ENCODE measurements at regions not wholly inside any gene's neighbourhood (a gene's known extent, or its start where the extent isn't known, plus 50 kb on each side); places are given as distances from the start of the nearest gene placed in this dataset.
"Not testable (repeated sequence)": the region's sequence is repeated elsewhere in the genome, so short reads cannot be mapped to it uniquely, and the experiment has no call there.

DNA sequence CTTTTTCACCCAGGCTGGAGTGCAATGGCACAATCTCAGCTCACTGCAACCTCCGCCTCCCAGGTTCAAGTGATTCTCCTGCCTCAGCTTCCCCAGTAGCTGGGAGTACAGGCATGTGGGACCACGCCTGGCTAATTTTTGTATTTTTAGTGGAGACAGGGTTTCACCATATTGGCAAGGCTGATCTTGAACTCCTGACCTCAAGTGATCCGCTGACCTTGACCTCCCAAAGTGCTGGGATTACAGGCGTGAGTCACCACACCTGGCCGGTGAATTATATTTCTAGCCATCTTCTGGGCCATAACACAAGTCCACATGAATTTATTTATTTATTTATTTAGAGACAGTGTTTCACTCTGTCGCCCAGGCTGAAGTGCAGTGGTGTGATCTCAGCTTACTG is 105.0 kb upstream of the XPO1 start:
- DNase-seq (ENCODE audit: low spot score); ATAC-seq; intact Hi-C loops (cut with DNase I): not testable (repeated sequence)

DNA sequence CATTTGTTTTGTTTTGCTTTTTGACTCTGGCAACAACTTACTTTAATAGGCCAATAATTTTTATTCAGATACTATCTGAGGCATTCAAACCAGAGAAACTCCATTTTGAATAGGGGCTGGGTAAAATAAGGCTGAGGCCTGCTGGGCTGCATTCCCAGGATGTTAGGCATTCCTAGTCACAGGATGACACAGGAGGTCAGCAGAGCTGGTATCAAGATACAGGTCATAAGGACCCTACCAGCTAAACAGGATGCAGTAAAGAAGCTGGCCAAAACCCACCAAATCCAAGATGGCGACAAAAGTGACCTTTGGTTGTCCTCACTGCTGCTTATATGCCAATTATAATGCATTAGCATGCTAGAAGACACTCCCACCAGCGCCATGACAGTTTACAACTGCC is 102.2 kb upstream of the XPO1 start:
- DNase-seq (ENCODE audit: low spot score) (no peak), ATAC-seq (no peak)
- intact Hi-C loops (cut with DNase I): no loop called here

DNA sequence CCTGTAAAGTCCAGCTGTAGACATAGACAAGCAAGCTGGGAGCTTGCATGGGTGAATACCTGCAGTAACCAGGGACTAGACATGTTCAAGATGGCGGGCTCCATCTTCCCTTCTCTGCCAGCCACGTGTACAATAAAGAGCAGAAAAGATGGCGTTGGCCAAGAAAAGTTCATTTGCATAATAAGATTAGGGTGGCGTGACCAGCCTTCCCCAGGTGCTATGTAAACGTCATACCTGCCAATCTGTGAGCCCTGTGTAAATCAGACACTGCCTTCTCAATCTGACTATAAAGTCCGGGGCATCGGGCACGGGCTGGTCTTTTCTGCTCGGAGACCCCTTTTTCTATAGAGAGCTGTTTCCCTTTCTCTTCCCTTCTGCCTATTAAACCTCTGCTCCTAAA is 101.6 kb upstream of the XPO1 start:
- no peak for ATAC-seq
- intact Hi-C loops (cut with DNase I): no loop called here
- no peak for DNase-seq (ENCODE audit: low spot score)

DNA sequence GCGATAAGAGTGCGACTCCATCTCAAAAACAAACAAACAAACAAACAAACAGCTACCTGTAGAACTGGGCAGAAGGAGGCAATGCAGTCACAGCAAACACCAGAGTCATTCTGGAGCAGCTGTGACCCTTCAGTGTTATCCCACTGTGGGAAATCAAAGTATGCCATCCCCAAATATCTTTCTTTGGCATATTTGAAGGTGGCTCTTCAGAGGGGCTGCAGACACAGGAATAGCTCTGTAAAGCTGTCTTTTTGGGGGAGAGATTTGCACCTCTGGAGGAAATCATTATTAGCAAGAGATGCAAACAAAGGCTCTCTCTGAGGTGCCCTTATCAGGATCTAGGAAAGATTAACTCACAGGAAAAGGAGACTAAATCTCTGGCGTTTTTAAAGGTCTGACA is 98.5 kb upstream of the XPO1 start:
- ATAC-seq: no peak
- DNase-seq (ENCODE audit: low spot score): no peak
- intact Hi-C loops (cut with DNase I): no loop called here

DNA sequence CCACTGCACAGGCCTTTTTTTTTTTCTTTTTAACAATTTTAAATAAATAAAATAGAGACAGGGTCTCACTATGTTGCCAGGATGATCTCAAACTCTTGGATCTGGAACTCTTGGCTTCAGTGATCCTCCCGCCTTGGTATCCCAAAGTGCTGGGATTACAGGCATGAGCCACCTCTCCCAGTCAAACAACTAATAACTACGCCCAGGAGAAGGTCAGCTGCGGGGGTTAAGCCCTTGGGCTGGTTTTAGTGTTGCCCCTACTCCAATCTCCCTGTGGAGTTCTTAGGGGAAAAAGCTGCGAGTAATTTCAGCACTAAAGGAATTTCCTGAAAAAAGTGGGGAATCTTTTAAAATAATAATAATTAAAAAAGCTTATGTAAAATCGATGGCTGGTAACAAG is 96.4 kb upstream of the XPO1 start:
- intact Hi-C loops (cut with DNase I): no loop called here
- no peak for ATAC-seq
- DNase-seq (ENCODE audit: low spot score): no peak

DNA sequence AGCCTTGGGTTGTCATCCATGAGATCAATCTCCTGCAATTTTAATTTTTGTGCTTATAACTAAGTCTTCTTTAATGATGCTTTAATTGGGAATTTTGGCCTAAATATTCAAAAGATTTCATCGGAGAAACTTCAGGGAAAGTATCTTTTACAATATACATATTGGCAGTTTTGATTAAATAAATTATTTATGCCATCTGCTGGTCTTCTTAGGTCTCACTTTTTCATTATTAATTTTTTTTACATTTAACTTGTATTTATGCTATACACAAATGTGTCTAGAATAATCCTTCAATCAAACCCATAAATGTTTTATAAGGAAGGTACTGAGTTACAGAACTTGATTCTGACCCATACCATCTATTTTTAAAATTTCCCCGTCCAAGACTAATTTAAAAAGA is 95.1 kb upstream of the XPO1 start:
- DNase-seq (ENCODE audit: low spot score): no peak
- intact Hi-C loops (cut with DNase I): no loop called here
- ATAC-seq: no peak

DNA sequence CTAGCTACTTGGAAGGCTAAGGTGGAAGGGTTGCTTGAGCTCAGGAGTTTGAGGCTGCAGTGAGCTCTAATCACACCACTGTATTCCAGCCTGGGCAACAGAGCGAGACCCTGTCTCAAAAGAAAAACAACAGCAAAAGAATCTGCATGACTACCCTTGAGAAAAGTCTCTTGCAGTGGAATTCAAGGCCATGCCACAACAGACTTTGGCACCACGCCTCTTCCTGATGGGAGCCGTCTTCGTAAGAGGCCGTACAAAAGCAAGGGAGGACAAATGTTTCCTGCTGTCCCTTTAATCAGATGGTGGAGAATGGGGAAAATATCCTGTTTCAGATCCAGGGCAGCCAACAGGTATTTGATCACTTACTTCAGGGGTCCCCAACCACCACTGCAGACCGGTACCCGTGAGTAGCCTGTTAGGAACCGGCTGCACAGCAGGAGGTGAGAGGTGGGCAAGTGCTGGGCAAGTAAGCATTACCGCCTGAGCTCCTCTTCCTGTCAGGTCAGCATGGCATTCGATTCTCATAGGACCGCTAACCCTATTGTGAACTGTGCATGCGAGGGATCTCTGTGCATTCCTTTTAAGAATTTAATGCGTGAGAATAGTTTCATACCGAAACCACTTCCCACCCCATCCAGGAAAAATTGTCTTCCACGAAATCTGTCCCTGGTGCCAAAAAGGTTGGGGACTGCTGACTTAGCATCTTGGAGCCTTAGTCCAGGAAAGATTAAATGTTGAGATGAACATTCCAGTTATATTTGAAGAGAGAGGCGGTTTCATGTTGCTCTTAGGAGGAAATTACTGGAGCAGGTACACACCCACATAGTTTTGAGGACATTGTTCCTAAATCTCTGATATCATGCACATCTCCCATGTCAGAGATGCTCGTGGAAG is 94.4 kb upstream of the XPO1 start:
- DNase-seq (ENCODE audit: low spot score) (no peak), ATAC-seq (no peak)
- intact Hi-C loops (cut with DNase I): no loop called here

DNA sequence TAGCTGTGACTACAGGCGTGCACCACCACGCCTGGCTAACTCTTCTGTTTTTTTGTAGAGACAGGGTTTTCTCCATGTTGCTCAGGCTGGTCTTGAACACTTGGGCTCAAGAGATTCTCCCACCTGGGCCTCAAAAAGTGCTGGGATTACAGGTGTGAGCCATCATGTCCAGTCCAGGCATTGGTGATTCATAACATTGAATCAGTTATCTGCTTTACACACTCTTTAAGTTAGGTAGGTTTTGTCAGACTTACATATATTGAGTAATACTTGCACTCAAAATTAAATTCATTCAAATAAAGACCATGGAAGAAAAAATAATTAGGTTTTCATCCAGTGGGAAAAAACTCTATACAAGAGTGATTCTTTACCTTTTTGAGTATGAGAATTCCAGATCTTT is 93.2 kb upstream of the XPO1 start:
- intact Hi-C loops (cut with DNase I): no loop called here
- no peak for DNase-seq (ENCODE audit: low spot score)
- ATAC-seq: no peak

DNA sequence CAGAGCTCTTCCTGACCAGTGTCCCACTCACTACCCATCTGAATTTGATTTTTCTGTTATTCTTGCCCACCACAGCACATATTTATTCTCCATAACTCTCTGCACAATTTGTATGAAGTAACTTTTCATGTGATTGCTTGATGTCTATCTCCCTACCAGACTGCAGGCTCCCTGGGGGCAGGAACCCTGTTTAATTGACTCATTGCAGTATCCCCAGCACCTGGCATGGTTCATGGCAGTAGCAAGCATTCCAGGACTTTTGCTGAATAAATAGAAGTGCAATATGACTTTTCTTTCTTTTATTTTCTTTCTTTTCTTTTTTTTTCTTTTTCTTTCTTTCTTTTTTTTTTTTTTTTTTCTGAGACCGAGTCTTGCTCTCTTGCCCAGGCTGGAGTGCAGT is 88.7 kb upstream of the XPO1 start:
- DNase-seq (ENCODE audit: low spot score) (no peak), ATAC-seq (no peak)
- intact Hi-C loops (cut with DNase I): no loop called here

DNA sequence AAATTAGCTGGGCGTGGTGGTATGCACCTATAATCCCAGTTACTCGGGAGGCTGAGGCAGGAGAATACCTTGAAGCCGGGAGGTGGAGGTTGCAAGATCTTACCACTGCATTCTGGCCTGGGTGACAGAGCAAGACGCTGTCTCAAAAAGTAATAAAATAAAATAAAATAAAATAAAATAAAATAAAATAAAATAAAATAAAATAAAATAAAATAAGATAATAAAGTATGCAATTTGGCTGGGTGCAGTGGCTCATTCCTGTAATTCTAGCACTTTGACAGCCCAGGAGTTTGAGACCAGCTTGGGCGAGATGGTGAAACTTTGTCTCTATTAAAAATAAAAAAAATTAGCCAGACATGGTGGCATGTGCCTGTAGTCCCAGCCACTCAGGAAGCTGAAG is 85.6 kb upstream of the XPO1 start:
- intact Hi-C loops (cut with DNase I): no loop called here
- no peak for ATAC-seq
- DNase-seq (ENCODE audit: low spot score): no peak

DNA sequence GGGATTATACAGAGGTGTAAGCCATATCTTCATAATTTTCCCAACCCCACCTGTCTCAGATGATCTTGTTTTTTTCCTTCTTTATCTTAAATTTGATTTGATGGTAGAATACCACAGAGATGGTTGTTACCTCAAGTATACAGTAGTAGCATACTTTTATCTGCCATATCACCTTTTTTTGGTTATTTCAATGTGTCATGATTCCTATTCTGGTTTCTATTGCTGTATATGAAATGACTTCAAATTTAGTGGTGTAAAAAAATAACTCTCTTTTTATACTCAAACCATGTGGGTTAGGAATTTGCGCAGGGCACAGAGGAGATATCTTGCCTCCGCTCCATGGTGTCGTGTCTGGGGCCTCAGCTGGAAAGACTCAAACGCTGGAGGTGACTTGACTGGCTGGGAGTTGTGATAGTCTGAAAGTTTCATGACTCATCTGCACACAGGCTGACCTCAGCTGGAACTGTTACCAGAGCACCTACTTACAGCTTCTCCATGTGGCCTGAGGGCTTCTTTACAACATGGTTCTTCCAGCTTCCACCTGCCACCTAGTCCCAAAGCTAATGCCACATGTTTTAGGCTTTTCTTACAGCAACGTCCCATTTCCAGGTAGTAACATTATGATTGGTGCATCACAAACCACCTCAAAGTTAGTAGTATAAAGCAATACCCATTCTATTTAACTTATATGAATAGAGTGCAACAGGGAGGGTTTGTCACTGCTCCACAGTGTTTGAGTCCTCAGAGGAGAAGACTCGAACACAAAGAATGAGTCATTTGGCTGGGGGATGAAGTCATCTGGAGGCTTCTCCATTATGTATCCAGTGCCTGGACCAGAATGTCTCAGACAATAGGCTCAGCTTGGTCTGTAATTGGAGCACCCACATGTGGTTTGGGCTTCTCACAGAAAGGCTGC is 82.3 kb upstream of the XPO1 start:
- intact Hi-C loops (cut with DNase I): no loop called here
- DNase-seq (ENCODE audit: low spot score) (no peak), ATAC-seq (no peak)

DNA sequence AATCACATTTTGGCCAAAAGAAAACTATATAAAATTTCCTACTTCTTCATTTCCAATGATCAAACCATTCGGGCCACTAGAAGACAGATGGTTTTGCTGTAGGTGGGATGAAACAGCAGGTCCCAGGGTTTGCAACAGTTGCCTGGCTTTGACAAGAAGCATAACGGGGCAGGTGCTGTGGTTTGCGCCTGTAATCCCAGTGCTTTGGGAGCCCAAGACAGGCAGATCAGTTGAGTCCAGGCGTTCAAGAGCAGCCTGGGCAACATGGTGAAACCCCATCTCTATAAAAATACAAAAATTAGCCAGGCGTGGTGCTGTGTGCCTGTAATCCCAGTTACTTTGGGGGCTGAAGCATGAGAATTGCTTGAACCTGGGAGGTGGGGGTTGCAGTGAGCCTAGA is 81.4 kb upstream of the XPO1 start:
- DNase-seq (ENCODE audit: low spot score) (no peak), ATAC-seq (no peak)
- intact Hi-C loops (cut with DNase I): no loop called here

DNA sequence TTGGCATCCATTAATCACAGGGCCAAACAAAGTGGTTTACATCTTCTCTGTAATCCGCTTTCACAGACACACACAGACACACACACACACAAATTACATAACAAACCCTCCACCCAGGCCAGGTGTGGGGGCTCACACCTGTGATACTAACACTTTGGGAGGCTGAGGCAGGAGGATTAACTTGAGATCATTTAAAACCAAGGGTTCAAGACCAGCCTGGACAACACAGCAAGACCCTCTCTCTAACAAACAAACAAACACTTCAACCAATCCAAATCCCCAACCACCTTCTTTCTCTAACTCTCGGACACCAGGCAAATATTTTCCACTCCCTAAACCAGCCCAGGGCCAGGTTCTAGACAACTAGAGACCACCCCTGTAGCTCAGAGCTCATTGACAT is 79.5 kb upstream of the XPO1 start:
- ATAC-seq (no peak), DNase-seq (ENCODE audit: low spot score) (no peak)
- intact Hi-C loops (cut with DNase I): no loop called here

DNA sequence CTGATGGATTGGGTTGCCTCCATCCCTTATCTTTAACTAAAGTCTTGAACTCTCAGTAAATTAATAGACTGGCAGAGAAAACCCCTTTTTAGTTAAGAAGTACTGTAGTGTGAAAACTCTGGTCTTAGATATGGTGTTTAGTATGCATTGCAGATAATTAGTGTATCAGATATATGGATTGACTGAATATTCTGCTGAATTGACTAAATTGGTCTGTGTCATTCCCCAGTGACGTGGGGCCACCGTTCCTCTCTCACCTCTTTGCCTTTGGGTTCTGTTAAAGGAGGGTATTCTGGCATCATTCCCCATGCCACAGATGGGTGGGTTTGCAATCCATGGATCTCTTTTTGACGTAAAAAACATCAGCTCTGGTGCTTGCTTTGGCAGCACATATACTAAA is 67.1 kb upstream of the XPO1 start:
- DNase-seq (ENCODE audit: low spot score) (no peak), ATAC-seq (no peak)
- intact Hi-C loops (cut with DNase I): no loop called here

DNA sequence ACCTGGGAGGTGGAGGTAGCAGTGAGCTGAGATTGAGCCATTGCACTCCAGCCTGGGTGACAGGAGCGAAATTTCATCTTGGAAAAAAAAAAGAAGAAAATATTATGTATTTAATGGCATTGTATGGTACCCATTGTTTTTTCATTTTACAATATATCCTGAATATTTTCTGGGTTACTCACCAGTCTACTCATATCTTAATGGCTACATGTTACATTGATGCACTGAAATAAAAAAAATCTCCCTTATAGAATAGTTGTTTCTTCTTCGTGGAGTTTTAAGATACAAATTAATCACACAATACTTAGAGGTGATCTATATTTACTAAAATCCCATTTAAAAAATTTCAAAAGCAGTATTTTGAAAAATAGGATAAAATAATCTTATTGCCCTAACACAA is 66.3 kb upstream of the XPO1 start:
- ATAC-seq: no peak
- intact Hi-C loops (cut with DNase I): no loop called here
- no peak for DNase-seq (ENCODE audit: low spot score)

DNA sequence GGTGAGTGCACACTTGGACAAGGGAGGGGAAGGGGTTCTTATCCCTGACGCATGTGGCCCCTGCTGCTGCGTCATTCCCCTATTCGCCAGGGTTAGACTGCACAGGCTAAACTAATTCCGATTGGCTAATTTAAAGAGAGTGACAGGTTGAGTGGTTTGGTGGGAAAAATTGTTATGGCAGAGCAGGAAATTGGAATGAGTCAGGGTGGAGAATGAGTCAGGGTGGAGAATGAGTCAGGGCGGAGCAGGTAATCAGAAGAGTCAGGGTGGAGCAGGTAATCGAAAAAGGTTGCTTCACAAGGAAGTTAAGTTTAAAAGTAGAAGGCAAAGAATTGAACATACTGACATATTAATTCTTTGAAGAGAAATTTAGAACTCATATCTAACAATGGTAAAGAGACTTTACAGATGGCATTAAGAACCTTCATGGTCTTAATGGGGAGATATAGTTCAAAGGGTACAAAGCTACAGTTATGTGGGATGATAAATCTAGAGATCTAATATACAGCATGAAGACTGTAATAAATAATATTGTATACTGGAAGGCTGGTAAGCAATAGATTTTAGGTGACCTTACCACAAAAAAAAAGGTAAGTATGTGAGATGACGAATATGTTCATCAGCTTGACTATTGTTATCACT is 60.5 kb upstream of the XPO1 start:
- ATAC-seq; intact Hi-C loops (cut with DNase I): not testable (repeated sequence)

DNA sequence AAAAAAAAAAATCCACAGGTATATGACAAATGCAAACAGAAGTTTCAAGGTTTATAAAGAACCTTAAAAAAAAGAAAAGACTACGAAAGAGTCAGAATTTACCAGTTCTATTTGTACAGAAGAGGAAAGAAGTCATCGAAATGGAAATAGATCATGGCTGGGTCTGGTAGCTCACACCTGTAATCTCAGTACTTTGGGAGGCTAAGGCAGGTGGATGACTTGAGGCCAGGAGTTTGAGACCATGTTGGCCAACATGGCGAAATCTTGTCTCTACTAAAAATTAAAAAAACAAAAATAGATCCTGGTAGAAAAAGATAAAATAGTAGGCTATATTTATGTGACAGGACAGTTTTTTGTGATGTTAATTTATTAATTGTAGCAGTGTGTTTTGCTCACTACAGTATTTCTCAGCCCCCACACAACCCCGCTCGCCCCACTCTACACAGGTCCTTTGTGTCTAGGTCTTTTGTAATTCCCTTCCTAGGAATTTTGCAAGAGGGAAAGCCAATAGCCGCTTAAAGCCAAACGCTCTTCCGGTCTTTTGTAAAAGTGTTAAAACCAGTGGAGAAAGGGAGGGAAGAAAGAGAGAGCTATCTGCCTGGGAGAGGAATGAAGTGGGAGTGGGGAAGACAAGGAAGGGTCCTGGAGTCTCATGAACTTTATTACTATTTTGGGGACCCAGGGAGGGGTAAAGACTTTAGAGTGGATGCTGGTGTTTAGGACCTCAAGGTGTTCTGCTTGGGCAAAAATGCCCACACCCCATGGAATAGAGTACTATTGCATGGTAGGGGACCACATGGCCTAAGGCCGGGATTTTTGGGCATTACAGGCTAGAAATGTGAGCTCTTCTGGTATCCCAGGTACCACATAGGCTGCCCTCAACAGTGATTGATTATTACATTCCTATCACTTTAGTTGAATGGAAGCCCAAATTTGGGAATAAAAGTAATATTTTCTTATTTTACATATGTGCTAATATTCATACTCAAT is 59.4 kb upstream of the XPO1 start:
- intact Hi-C loops (cut with DNase I): no loop called here
- DNase-seq (ENCODE audit: low spot score) (no peak), ATAC-seq (no peak)

More for the DNA sequence above, 60.5 kb upstream of the XPO1 start:
- not testable (repeated sequence) for DNase-seq (ENCODE audit: low spot score)

DNA sequence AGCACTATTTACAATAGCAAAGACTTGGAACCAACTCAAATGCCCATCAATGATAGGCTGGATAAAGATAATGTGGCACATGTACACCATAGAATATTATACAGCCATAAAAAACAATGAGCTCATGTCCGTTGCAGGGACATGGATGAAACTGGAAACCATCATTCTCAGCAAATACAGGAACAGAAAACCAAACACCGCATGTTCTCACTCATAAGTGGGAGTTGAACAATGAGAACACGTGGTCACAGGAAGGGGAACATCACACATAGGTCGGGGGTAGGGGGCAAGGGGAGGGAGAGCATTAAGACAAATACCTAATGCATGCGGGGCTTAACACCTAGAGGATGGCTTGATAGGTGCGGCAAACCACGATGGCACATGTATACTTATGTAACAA is 56.0 kb upstream of the XPO1 start:
- intact Hi-C loops (cut with DNase I); DNase-seq (ENCODE audit: low spot score); ATAC-seq: not testable (repeated sequence)

DNA sequence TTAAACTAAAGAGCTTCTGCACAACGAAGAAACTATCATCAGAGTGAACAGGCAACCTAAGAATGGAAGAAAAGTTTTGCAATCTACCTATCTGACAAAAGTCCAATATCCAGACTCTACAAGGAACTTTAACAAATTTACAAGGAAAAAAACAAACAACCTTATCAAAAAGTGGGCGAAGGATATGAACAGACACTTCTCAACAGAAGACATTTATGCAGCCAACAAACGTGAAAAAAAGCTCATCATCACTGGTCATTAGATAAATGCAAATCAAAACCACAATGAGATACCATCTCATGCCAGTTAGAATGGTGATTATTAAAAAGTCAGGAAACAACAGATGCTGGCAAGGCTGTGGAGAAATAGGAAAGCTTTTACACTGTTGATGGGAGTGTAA is 55.5 kb upstream of the XPO1 start:
- intact Hi-C loops (cut with DNase I); ATAC-seq: not testable (repeated sequence)

More for the DNA sequence above, 55.5 kb upstream of the XPO1 start:
- not testable (repeated sequence) for DNase-seq (ENCODE audit: low spot score)
